Left ventricle myocardium inferior (tissue), 1 donor: ENCODE measurements at regions not wholly inside any gene's neighbourhood (a gene's known extent, or its start where the extent isn't known, plus 50 kb on each side); places are given as distances from the start of the nearest gene placed in this dataset.

ENCODE experiments used
- DNase-seq: peaks from one replicate; pipeline ENCODE4 v3.0.0-alpha.2; 2020
- H3K27ac ChIP-seq: fragments of 200-600 bp; replicated peaks from 2 replicates; pipeline ENCODE4 v1.8.0; 2021
- H3K27me3 ChIP-seq: fragments of 200-600 bp; 2 replicates; pipeline ENCODE4 v1.8.0; 2021; ENCODE audit warnings: low read depth
- H3K36me3 ChIP-seq: fragments of 200-600 bp; 2 replicates; pipeline ENCODE4 v1.8.0; 2021
- H3K4me1 ChIP-seq: fragments of 200-600 bp; 2 replicates; pipeline ENCODE4 v1.8.0; 2021
- H3K4me3 ChIP-seq: fragments of 200-600 bp; 2 replicates; pipeline ENCODE4 v1.8.0; 2021; ENCODE audit warnings: mild to moderate bottlenecking, moderate library complexity
- H3K9me3 ChIP-seq: fragments of 200-600 bp; replicated peaks from 2 replicates; pipeline ENCODE4 v1.8.0; 2021
- CTCF ChIP-seq: fragments of 200-600 bp; IDR thresholded peaks from 2 replicates; pipeline ENCODE4 v1.8.0; 2021; ENCODE audit warnings: antibody characterized with exemption, mild to moderate bottlenecking, borderline replicate concordance
- intact Hi-C: fragments of 100-400 bp; cut with micrococcal nuclease; formaldehyde crosslinking; loops from one replicate; pipeline ENCODE4 v1.11.0; 2022
- donor health status: DM: no; HTN: yes; CAD: no; lungs with severe emphysema.

GRCh38 chr4:152039023-152039481, 278.2 kb upstream of the GATB start:
- Histone ChIP-seq H3K36me3 (no peaks in the 10 kb centered on the region), H3K4me3 (no peak overlapping the region), H3K27me3 (no peaks in the 10 kb centered on the region), H3K27ac (peak overlapping the region; percentile 85), H3K4me1 (peaks cover 18% of the 10 kb centered on the region), H3K9me3 (peaks cover 13% of the 10 kb centered on the region)
- no peak for DNase-seq
- intact Hi-C loops: no loop called here
- no peak for TF ChIP-seq CTCF

GRCh38 chr4:152038238-152038637, 277.4 kb upstream of the GATB start:
- H3K27me3 ChIP-seq: no peaks in the 10 kb centered on the region

GRCh38 chr4:152037435-152037834, 276.6 kb upstream of the GATB start:
- Histone ChIP-seq H3K4me3 (no peak overlapping the region), H3K27ac (peak overlapping the region; percentile 85), H3K27me3 (no peaks in the 10 kb centered on the region), H3K9me3 (no peaks in the 10 kb centered on the region), H3K4me1 (peaks cover 32% of the 10 kb centered on the region), H3K36me3 (no peaks in the 10 kb centered on the region)
- intact Hi-C loops: no loop called here
- DNase-seq: no peak
- no peak for TF ChIP-seq CTCF

More at GRCh38 chr4:152038238-152038637, 277.4 kb upstream of the GATB start:
- DNase-seq: no peak
- no peak for TF ChIP-seq CTCF
- intact Hi-C loops: no loop called here
- Histone ChIP-seq H3K36me3 (no peaks in the 10 kb centered on the region), H3K9me3 (peaks cover 8% of the 10 kb centered on the region), H3K27ac (peak overlapping the region; percentile 85), H3K4me3 (no peak overlapping the region), H3K4me1 (peaks cover 24% of the 10 kb centered on the region)

GRCh38 chr4:152033621-152034020, 272.8 kb upstream of the GATB start:
- Histone ChIP-seq H3K36me3 (no peaks in the 10 kb centered on the region), H3K27me3 (no peaks in the 10 kb centered on the region), H3K27ac (peak overlapping the region; percentile 66), H3K9me3 (no peaks in the 10 kb centered on the region), H3K4me1 (peaks cover 34% of the 10 kb centered on the region), H3K4me3 (no peak overlapping the region)
- intact Hi-C loops: no loop called here
- DNase-seq: no peak
- TF ChIP-seq CTCF: no peak

GRCh38 chr4:152032722-152033131, 271.9 kb upstream of the GATB start:
- Histone ChIP-seq H3K36me3 (no peaks in the 10 kb centered on the region), H3K27me3 (no peaks in the 10 kb centered on the region), H3K4me1 (peaks cover 26% of the 10 kb centered on the region), H3K9me3 (no peaks in the 10 kb centered on the region), H3K27ac (peak overlapping the region; percentile 66), H3K4me3 (no peak overlapping the region)
- intact Hi-C loops: no loop called here
- TF ChIP-seq CTCF: no peak
- no peak for DNase-seq
